ENCODE measurements at regions not wholly inside any gene's neighbourhood (a gene's known extent, or its start where the extent isn't known, plus 50 kb on each side); places are given as distances from the start of the nearest gene placed in this dataset.

- 90% methylated on average over 5 of the region's 5 CpGs; no CpG with 5 or more reads in 1 of the 2 experiments for WGBS, 2 experiments (ENCODE audit: extremely low coverage in 1 of 2, insufficient coverage in 1 of 2, insufficient read length in 1 of 2, insufficient replicate concordance in 2 of 2, low coverage in 1 of 2, low lambda C conversion rate in 2 of 2, missing lambda C conversion rate in 1 of 2)
- H2BK20ac ChIP-seq (ENCODE audit: low read length) = no peak overlapping the region
- H3K9me3 ChIP-seq (ENCODE audit: insufficient read depth in 2 of 2, low read depth in 1 of 2, low read length in 1 of 2) = peaks cover 0 to 4% of the 10 kb centered on the region in 2 experiments; a peak in 1 of 4 replicates
- no peak overlapping the region for H2BK120ac ChIP-seq (replicated peaks; ENCODE audit: low read depth, low read length)
- no peak overlapping the region for H4K91ac ChIP-seq (replicated peaks; ENCODE audit: insufficient read length, low read length)
- H4K8ac ChIP-seq (ENCODE audit: extremely low read depth, insufficient read depth, low read length) = no peak overlapping the region
- no peak for DNase-seq (ENCODE audit: low read depth in 1 of 2, low spot score in 2 of 2)
- no peaks in the 10 kb centered on the region for H4K20me1 ChIP-seq (replicated peaks in 1 of 2; ENCODE audit: control insufficient read depth in 1 of 2, insufficient read depth in 2 of 2, low read length in 2 of 2)
- H2AK5ac ChIP-seq (ENCODE audit: low read depth, low read length) = no peak overlapping the region
- H3K9ac ChIP-seq (replicated peaks in 1 of 4; ENCODE audit: extremely low read depth in 1 of 4, low read depth in 3 of 4, low read length in 3 of 4) = no peak overlapping the region
- H3K27ac ChIP-seq (ENCODE audit: low read depth, low read length) = no peak overlapping the region
- H3K23me2 ChIP-seq (ENCODE audit: low read depth, low read length) = no peaks in the 10 kb centered on the region
- POLR2A ChIA-PET (ENCODE audit: partially characterized antibody) = no interaction called here
- H3K4me3 ChIP-seq (ENCODE audit: extremely low read depth in 1 of 4, insufficient read depth in 2 of 4, low read depth in 3 of 4, low read length in 4 of 4) = no peak overlapping the region
- H3K18ac ChIP-seq (ENCODE audit: extremely low read depth, low read length) = no peak overlapping the region
- H3K4me2 ChIP-seq (ENCODE audit: insufficient read depth in 1 of 2, low read depth in 2 of 2, low read length in 2 of 2) = no peak overlapping the region
- FAIRE-seq = no peak
- H3K79me1 ChIP-seq (ENCODE audit: low read depth, low read length) = no peaks in the 10 kb centered on the region
- no peaks in the 10 kb centered on the region for H3K27me3 ChIP-seq (replicated peaks in 1 of 4; ENCODE audit: control insufficient read depth in 3 of 4, extremely low read depth in 1 of 4, insufficient read depth in 3 of 4, low read length in 3 of 4)
- no peak overlapping the region for H3K14ac ChIP-seq (ENCODE audit: insufficient read length)
- H3K79me2 ChIP-seq (ENCODE audit: control insufficient read depth in 1 of 2, insufficient read depth in 2 of 2, low read length in 2 of 2) = no peaks in the 10 kb centered on the region
- H2BK15ac ChIP-seq (ENCODE audit: low read length) = no peak overlapping the region
- H3K4ac ChIP-seq (replicated peaks; ENCODE audit: insufficient read length, low read depth, low read length) = no peak overlapping the region
- no peak overlapping the region for H2BK12ac ChIP-seq (ENCODE audit: low read depth, low read length)
- no peak overlapping the region for H4K5ac ChIP-seq (ENCODE audit: insufficient read length, low read depth, low read length)
- no peak overlapping the region for H3K56ac ChIP-seq (replicated peaks; ENCODE audit: insufficient read length, low read depth, low read length)
- no peaks in the 10 kb centered on the region for H3K4me1 ChIP-seq (replicated peaks in 1 of 4; ENCODE audit: control insufficient read depth in 3 of 4, insufficient read depth in 4 of 4, low read length in 3 of 4)
- no peak overlapping the region for H2AFZ ChIP-seq (ENCODE audit: low read length)
- CTCF ChIA-PET (ENCODE audit: partially characterized antibody) = interaction anchor here (0.8 kb wide), 1 partner anchor 45 kb away, joined by 3 read pairs; no protein-coding TSS in a partner anchor
- no peak overlapping the region for H2BK5ac ChIP-seq (ENCODE audit: low read depth, low read length)
- no peaks in the 10 kb centered on the region for H3K36me3 ChIP-seq (ENCODE audit: control insufficient read depth in 2 of 4, insufficient read depth in 4 of 4, low read length in 3 of 4)
- TF ChIP-seq ASH2L (IDR thresholded peaks at IDR 0.05; ENCODE audit: low read length) (no peak), TBP (IDR thresholded peaks at IDR 0.05; ENCODE audit: low read depth, low read length) (no peak), PHF8 (conservative IDR thresholded peaks at IDR 0.05; ENCODE audit: low read depth, low read length) (no peak)
- H3K23ac ChIP-seq (ENCODE audit: insufficient read length) = no peak overlapping the region
Observed at GRCh38 chr13:105643966-105644365, 891.5 kb downstream of the EFNB2 start.
